ENCODE measurements at regions not wholly inside any gene's neighbourhood (a gene's known extent, or its start where the extent isn't known, plus 50 kb on each side); places are given as distances from the start of the nearest gene placed in this dataset.

DNA sequence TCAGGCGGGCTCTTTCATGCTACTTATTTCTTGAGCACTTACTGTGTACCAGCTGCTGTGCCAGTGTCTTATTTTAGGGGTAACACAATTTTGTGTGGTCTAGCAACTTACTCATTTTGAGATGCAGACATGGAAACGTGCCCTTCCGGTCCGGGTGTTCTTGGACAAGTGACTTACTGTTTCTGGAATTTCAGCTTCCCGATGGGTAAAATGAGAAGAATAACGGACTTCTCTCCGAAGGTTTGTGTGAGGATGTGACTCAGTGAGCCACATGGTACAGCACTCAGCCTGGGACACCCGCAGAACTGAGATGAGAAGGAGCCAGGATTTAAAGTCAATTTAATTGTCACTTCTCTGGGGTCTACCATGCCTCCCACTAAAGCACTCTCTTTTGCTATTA is 114.5 kb upstream of the SYT13 start:
- 88% methylated on average over 8 of the region's 8 CpGs for WGBS (ENCODE audit: insufficient coverage)
- Mint-ChIP-seq H3K4me3 (no peak overlapping the region), H3K27me3 (ENCODE audit: low read depth in 2 of 2) (peaks cover 10 to 19% of the 10 kb centered on the region in 2 donors), H3K9me3 (no peaks in the 10 kb centered on the region), H3K4me1 (no peaks in the 10 kb centered on the region), H3K27ac (no peak overlapping the region), H3K36me3 (no peaks in the 10 kb centered on the region)
- no peaks in the 10 kb centered on the region for H3K36me3 ChIP-seq (ENCODE audit: control insufficient read depth, insufficient read depth, low read length)
- H3K4me1 ChIP-seq (ENCODE audit: control insufficient read depth, insufficient read depth, low read length) = no peaks in the 10 kb centered on the region
- TF ChIP-seq, protein P1, sequence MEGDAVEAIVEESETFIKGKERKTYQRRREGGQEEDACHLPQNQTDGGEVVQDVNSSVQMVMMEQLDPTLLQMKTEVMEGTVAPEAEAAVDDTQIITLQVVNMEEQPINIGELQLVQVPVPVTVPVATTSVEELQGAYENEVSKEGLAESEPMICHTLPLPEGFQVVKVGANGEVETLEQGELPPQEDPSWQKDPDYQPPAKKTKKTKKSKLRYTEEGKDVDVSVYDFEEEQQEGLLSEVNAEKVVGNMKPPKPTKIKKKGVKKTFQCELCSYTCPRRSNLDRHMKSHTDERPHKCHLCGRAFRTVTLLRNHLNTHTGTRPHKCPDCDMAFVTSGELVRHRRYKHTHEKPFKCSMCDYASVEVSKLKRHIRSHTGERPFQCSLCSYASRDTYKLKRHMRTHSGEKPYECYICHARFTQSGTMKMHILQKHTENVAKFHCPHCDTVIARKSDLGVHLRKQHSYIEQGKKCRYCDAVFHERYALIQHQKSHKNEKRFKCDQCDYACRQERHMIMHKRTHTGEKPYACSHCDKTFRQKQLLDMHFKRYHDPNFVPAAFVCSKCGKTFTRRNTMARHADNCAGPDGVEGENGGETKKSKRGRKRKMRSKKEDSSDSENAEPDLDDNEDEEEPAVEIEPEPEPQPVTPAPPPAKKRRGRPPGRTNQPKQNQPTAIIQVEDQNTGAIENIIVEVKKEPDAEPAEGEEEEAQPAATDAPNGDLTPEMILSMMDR (IDR thresholded peaks at IDR 0.05) = no peak
- ATAC-seq = no peak
- H3K4me3 ChIP-seq (ENCODE audit: low read length) = no peak overlapping the region
- no peaks in the 10 kb centered on the region for H3K9me3 ChIP-seq (ENCODE audit: control insufficient read depth, insufficient read depth, low read length)
- no peak overlapping the region for H3K27ac ChIP-seq (ENCODE audit: low read length)
- H3K27me3 ChIP-seq (ENCODE audit: control insufficient read depth, insufficient read depth, low read length) = no peaks in the 10 kb centered on the region
- intact Hi-C loops (cut with micrococcal nuclease) = no loop called here
- DNase-seq = no peak

DNA sequence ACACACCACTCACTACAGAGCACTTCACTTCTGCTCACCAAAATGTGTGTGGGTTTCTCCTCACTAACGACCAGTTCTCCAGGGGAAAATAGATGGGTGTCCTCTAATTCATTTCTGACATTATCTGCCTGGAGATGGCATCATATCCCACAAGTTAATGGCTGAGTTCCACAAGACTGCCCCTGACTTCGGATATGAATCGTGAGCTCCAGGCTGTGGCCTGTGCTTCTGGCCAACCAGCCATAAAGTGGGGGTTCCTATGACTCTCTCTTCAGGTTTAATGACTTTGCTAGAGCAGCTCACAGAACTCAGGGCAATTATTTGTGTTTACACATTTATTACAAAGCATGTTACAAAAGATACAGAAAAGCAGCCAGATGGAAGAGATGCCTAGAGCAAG is 113.0 kb upstream of the SYT13 start:
- DNase-seq (no peak), ATAC-seq (no peak)
- H3K9me3 Mint-ChIP-seq = no peaks in the 10 kb centered on the region
- no peaks in the 10 kb centered on the region for H3K4me1 Mint-ChIP-seq
- peaks cover under 1 to 11% of the 10 kb centered on the region in 2 donors for H3K27me3 Mint-ChIP-seq (ENCODE audit: low read depth in 2 of 2)
- no peaks in the 10 kb centered on the region for H3K36me3 Mint-ChIP-seq
- no peaks in the 10 kb centered on the region for H3K4me1 ChIP-seq (ENCODE audit: control insufficient read depth, insufficient read depth, low read length)
- H3K36me3 ChIP-seq (ENCODE audit: control insufficient read depth, insufficient read depth, low read length) = no peaks in the 10 kb centered on the region
- H3K27me3 ChIP-seq (ENCODE audit: control insufficient read depth, insufficient read depth, low read length) = no peaks in the 10 kb centered on the region
- H3K27ac Mint-ChIP-seq = no peak overlapping the region
- no peak overlapping the region for H3K4me3 ChIP-seq (ENCODE audit: low read length)
- no peaks in the 10 kb centered on the region for H3K9me3 ChIP-seq (ENCODE audit: control insufficient read depth, insufficient read depth, low read length)
- intact Hi-C loops (cut with micrococcal nuclease) = no loop called here
- WGBS (ENCODE audit: insufficient coverage) = 72% methylated on average over 3 of the region's 3 CpGs
- TF ChIP-seq, protein P1 (IDR thresholded peaks at IDR 0.05) = no peak
- no peak overlapping the region for H3K4me3 Mint-ChIP-seq
- no peak overlapping the region for H3K27ac ChIP-seq (ENCODE audit: low read length)

DNA sequence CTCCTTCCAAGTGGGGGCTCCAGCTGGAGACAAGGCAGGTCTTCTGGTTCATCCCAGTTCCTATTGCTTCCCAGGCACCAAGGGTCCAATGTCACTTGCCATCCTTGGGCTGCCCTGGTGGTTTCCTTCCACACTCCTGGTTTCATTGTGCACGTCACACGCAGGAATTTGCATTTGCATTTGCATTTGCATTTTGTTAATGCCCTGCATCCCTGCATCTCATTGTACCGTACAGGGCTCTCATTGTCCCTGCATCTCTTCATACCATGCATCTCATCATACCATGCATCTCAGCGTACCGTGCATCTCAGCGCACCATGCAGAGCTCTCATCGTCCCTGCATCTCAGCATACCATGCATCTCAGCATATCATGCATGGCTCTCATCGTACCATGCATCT is 112.2 kb upstream of the SYT13 start:
- Histone ChIP-seq H3K27me3 (ENCODE audit: control insufficient read depth, insufficient read depth, low read length) (no peaks in the 10 kb centered on the region), H3K36me3 (ENCODE audit: control insufficient read depth, insufficient read depth, low read length) (no peaks in the 10 kb centered on the region), H3K9me3 (ENCODE audit: control insufficient read depth, insufficient read depth, low read length) (no peaks in the 10 kb centered on the region), H3K4me1 (ENCODE audit: control insufficient read depth, insufficient read depth, low read length) (no peaks in the 10 kb centered on the region), H3K4me3 (ENCODE audit: low read length) (no peak overlapping the region), H3K27ac (ENCODE audit: low read length) (no peak overlapping the region)
- no peaks in the 10 kb centered on the region for H3K9me3 Mint-ChIP-seq
- WGBS (ENCODE audit: insufficient coverage) = 89% methylated on average over 8 of the region's 8 CpGs
- intact Hi-C loops (cut with micrococcal nuclease) = no loop called here
- ATAC-seq (no peak), DNase-seq (no peak)
- TF ChIP-seq, protein P1 (IDR thresholded peaks at IDR 0.05) = no peak
- no peak overlapping the region for H3K27ac Mint-ChIP-seq
- H3K4me3 Mint-ChIP-seq = no peak overlapping the region
- H3K4me1 Mint-ChIP-seq = no peaks in the 10 kb centered on the region
- H3K36me3 Mint-ChIP-seq = no peaks in the 10 kb centered on the region
- H3K27me3 Mint-ChIP-seq (ENCODE audit: low read depth in 2 of 2) = peaks cover 0 to 8% of the 10 kb centered on the region in 2 donors

DNA sequence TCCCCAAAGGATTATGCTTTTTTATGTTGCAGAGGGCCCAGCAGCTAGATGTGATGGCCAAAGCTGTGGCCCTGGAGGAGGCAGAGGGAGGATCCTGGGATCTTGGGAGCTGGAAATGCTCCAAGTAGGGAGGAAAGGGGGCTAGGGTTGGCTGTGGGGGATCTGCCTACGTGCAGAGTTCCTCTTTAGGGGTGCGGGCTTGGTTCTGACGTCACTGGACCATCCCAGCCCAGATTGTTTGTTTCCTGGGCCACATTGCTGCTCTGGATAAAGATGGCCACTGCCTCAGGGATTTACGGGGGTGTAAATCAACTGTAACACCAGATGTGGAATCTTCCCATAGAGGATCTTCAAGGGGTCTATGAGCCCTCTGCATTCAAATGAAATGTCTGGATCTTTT is 110.3 kb upstream of the SYT13 start:
- no peaks in the 10 kb centered on the region for H3K27me3 ChIP-seq (ENCODE audit: control insufficient read depth, insufficient read depth, low read length)
- H3K9me3 ChIP-seq (ENCODE audit: control insufficient read depth, insufficient read depth, low read length) = no peaks in the 10 kb centered on the region
- Mint-ChIP-seq H3K9me3 (no peaks in the 10 kb centered on the region), H3K4me3 (no peak overlapping the region), H3K27me3 (ENCODE audit: low read depth in 2 of 2) (peaks cover 0 to 8% of the 10 kb centered on the region in 2 donors), H3K27ac (no peak overlapping the region), H3K36me3 (no peaks in the 10 kb centered on the region), H3K4me1 (no peaks in the 10 kb centered on the region)
- no peak overlapping the region for H3K27ac ChIP-seq (ENCODE audit: low read length)
- WGBS (ENCODE audit: insufficient coverage) = 55% methylated on average over 4 of the region's 4 CpGs
- no peak for ATAC-seq
- no peaks in the 10 kb centered on the region for H3K4me1 ChIP-seq (ENCODE audit: control insufficient read depth, insufficient read depth, low read length)
- H3K36me3 ChIP-seq (ENCODE audit: control insufficient read depth, insufficient read depth, low read length) = no peaks in the 10 kb centered on the region
- intact Hi-C loops (cut with micrococcal nuclease) = no loop called here
- TF ChIP-seq, protein P1 (IDR thresholded peaks at IDR 0.05) = no peak
- H3K4me3 ChIP-seq (ENCODE audit: low read length) = no peak overlapping the region
- no peak for DNase-seq

All from natural killer cell (primary cell).